ENCODE measurements at regions not wholly inside any gene's neighbourhood (a gene's known extent, or its start where the extent isn't known, plus 50 kb on each side); places are given as distances from the start of the nearest gene placed in this dataset.

DNA sequence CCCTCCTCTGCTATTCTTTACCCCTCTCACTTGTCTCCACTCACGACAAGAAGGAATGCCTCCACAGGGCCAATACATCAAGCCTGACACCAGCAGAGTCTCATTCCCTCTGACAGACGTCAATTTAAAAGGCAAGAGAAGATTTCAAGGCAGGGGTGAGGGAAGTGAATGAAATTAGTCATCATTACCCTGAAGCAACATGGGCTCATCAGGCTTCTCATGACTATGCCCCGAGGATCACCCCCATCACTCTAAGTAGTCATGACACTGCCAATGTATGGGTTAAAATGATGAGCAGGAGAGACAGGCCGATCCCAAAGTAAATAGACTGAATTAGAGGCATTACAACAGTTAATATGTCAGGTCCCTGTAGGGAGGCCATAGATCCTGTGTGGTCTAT is 504.4 kb downstream of the TLE4 start:
- H3K9me3 ChIP-seq: peaks cover 0 to 12% of the 10 kb centered on the region in 2 donors
- TF ChIP-seq, protein P1, sequence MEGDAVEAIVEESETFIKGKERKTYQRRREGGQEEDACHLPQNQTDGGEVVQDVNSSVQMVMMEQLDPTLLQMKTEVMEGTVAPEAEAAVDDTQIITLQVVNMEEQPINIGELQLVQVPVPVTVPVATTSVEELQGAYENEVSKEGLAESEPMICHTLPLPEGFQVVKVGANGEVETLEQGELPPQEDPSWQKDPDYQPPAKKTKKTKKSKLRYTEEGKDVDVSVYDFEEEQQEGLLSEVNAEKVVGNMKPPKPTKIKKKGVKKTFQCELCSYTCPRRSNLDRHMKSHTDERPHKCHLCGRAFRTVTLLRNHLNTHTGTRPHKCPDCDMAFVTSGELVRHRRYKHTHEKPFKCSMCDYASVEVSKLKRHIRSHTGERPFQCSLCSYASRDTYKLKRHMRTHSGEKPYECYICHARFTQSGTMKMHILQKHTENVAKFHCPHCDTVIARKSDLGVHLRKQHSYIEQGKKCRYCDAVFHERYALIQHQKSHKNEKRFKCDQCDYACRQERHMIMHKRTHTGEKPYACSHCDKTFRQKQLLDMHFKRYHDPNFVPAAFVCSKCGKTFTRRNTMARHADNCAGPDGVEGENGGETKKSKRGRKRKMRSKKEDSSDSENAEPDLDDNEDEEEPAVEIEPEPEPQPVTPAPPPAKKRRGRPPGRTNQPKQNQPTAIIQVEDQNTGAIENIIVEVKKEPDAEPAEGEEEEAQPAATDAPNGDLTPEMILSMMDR (IDR thresholded peaks at IDR 0.05): no peak
- intact Hi-C loops (cut with DNase I): no loop called here

DNA sequence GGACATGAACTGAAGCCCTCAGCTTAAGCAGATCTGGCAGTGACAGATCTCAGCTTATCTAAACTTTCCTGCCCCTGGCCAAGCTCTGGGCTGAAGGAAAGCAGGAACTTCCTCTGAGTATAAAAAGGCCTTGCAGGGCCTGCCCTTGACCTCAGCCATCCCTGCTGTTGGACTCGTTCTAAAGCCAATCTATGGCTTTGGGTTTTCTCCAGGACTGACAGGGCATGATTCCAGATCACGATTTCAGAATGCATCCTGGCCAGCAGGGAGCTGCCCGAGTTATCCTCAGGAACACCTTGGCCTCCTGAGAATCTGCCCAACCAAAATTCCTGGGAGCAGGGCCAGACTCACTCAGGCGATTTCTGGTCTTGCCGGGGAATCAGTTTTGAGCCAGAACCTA is 502.7 kb downstream of the TLE4 start:
- no peak for ATAC-seq
- DNase-seq: no peak
- Histone ChIP-seq H3K4me1 (no peaks in the 10 kb centered on the region), H3K27me3 (no peaks in the 10 kb centered on the region), H3K36me3 (no peaks in the 10 kb centered on the region), H3K4me3 (no peak overlapping the region), H3K27ac (no peak overlapping the region), H3K9me3 (peaks cover 0 to 4% of the 10 kb centered on the region in 2 donors)
- intact Hi-C loops (cut with DNase I): no loop called here
- TF ChIP-seq, protein P1 (IDR thresholded peaks at IDR 0.05): no peak

More for the DNA sequence above, 504.4 kb downstream of the TLE4 start:
- Histone ChIP-seq H3K27ac (no peak overlapping the region), H3K27me3 (no peaks in the 10 kb centered on the region), H3K4me3 (no peak overlapping the region), H3K36me3 (no peaks in the 10 kb centered on the region), H3K4me1 (no peaks in the 10 kb centered on the region)
- ATAC-seq: no peak
- no peak for DNase-seq

DNA sequence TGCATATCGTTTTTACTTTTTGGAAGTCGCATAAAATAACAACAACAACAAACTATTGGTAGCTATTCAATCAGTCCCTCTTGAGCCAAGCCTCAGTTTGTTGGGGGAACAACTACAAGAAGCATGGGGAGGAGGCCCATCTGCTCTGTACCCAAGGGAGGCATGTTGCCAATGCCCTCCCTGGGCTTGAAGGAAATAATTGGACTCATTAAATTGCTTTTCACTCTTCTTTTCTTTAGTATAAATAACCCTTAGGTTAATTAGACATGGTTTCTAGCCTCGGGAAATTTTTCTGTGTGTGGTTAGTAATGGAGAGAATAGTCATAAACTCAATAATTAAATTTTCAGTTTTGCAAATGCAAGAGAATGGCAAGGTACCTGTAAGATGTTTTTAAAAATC is 500.7 kb downstream of the TLE4 start:
- Histone ChIP-seq H3K4me1 (no peaks in the 10 kb centered on the region), H3K4me3 (no peak overlapping the region), H3K36me3 (no peaks in the 10 kb centered on the region), H3K27me3 (no peaks in the 10 kb centered on the region), H3K9me3 (peaks cover 0 to 4% of the 10 kb centered on the region in 2 donors), H3K27ac (no peak overlapping the region)
- ATAC-seq (no peak), DNase-seq (no peak)
- TF ChIP-seq, protein P1 (IDR thresholded peaks at IDR 0.05): no peak
- intact Hi-C loops (cut with DNase I): no loop called here

DNA sequence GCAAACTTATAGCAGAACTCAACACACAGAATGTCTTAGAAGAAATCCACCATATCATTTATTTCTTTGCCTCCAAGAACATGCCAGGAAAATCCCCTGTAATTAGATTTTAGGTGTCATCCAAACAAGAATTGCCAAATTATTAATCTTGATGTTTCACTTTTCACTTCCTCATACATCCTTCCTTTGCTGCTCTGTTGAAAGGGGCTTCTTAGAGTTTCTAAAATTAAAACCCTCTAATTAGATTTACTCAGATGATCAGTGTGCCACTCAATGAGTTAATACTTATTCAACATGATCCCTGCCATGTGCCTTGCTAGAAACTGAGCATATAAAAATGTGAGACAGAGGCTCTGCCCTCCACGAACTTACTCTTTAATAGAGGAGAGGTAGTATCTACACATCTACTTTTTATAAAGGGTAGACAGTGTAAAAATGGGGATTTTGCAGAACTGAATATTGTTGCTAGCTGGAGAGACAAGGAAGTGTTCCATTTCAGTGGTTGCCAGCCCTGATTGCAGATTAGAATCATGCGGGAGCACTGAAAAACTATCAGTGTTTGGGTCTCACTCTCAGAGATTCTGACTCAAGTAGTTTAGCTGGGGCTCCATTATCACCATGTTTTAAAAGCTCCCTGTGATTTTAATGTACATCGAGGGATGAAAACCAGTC is 498.4 kb downstream of the TLE4 start:
- TF ChIP-seq, protein P1 (IDR thresholded peaks at IDR 0.05): no peak

DNA sequence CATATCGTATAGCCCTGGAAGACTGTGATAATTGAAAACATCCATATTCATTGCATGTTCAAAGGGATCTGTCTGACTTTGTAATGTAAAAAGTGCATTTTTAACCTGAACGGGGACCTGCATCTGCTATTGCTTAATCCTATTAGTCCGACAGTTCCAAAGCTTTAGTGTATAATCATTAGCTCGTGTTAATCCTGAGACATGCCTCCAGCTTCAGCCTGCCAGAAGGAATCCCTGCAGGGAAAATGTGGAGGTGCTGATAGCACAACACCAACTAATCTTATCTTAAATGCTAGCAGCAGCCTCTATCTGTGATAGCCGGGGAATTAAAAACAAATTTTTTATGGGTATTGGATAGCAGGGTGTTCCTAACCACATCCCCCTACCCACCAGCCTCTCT is 495.2 kb downstream of the TLE4 start:
- intact Hi-C loops (cut with DNase I): no loop called here
- no peaks in the 10 kb centered on the region for H3K4me1 ChIP-seq
- no peak for ATAC-seq
- DNase-seq: no peak
- no peak overlapping the region for H3K4me3 ChIP-seq
- no peaks in the 10 kb centered on the region for H3K27me3 ChIP-seq
- no peaks in the 10 kb centered on the region for H3K9me3 ChIP-seq
- H3K27ac ChIP-seq: no peak overlapping the region
- no peaks in the 10 kb centered on the region for H3K36me3 ChIP-seq
- TF ChIP-seq, protein P1 (IDR thresholded peaks at IDR 0.05): no peak

More for the DNA sequence above, 498.4 kb downstream of the TLE4 start:
- DNase-seq: no peak
- Histone ChIP-seq H3K9me3 (peaks cover 0 to 4% of the 10 kb centered on the region in 2 donors), H3K27ac (no peak overlapping the region), H3K36me3 (no peaks in the 10 kb centered on the region), H3K4me3 (no peak overlapping the region), H3K4me1 (no peaks in the 10 kb centered on the region), H3K27me3 (no peaks in the 10 kb centered on the region)
- ATAC-seq: no peak
- intact Hi-C loops (cut with DNase I): no loop called here

All from left lung (tissue), 4 donors.